HG02973 (cell line): ENCODE measurements at regions not wholly inside any gene's neighbourhood (a gene's known extent, or its start where the extent isn't known, plus 50 kb on each side); places are given as distances from the start of the nearest gene placed in this dataset.

Experiments
- ATAC-seq: cut with Tn5 transposase; IDR thresholded peaks from one replicate; pipeline ENCODE4 v1.9.1; 2021; ENCODE audit warnings: moderate library complexity; ENCODE audit not compliant: unreplicated experiment

- ATAC-seq, result no peak
These were observed 56.6 kb upstream of the ID3 start for GRCh38 chr1:23615852-23616251.

GRCh38 chr1:23615423-23615822, 56.1 kb upstream of the ID3 start:
- ATAC-seq, result no peak

GRCh38 chr1:23614032-23614660, 54.8 kb upstream of the ID3 start:
- no peak for ATAC-seq

- no peak for ATAC-seq
These were observed 54.1 kb upstream of the ID3 start for GRCh38 chr1:23613191-23614031.

- ATAC-seq, result no peak
These were observed 52.5 kb upstream of the ID3 start for GRCh38 chr1:23611601-23612327.

GRCh38 chr1:23610677-23611076, 51.4 kb upstream of the ID3 start:
- no peak for ATAC-seq

GRCh38 chr1:23609971-23610370, 50.7 kb upstream of the ID3 start:
- ATAC-seq, result no peak
